ENCODE measurements at regions not wholly inside any gene's neighbourhood (a gene's known extent, or its start where the extent isn't known, plus 50 kb on each side); places are given as distances from the start of the nearest gene placed in this dataset.

DNA sequence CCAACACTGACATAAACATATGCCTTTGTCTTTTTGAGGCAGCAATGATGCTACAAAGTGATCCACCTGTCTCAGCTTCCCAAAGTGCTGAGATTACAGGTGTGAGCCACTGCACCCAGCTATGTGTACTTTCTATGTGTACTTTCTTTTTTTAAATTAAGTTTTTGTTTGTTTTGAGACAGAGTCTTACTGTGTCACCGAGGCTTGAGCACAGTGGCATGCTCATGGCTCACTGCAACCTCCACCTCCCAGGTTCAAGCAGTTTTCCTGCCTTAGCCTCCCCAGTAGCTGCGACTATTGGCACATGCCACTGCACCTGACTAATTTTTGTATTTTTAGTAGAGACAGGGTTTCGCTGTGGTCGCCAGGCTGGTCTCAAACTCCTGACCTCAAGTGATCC is 172.5 kb upstream of the ALG10B start:
- no peak for TF ChIP-seq POLR2A (IDR thresholded peaks at IDR 0.05; ENCODE audit: low read depth, low read length)
- no peak for TF ChIP-seq POLR2AphosphoS5 (IDR thresholded peaks at IDR 0.05; ENCODE audit: low read depth, low read length)
- no peak for TF ChIP-seq TAF1 (IDR thresholded peaks at IDR 0.05; ENCODE audit: borderline replicate concordance, low read depth, low read length)
